Ishikawa (cell line): ENCODE measurements at regions not wholly inside any gene's neighbourhood (a gene's known extent, or its start where the extent isn't known, plus 50 kb on each side); places are given as distances from the start of the nearest gene placed in this dataset.

Experiments used
- CEBPB ChIP-seq: IDR thresholded peaks from 2 replicates; pipeline ENCODE4 v1.6.1; 2012
- CREB1 ChIP-seq: IDR thresholded peaks from 2 replicates; pipeline ENCODE4 v1.6.1; 2012; ENCODE audit warnings: low read depth
- EGR1 ChIP-seq: IDR thresholded peaks from 2 replicates; pipeline ENCODE4 v1.6.1; 2012
- EP300 ChIP-seq: IDR thresholded peaks from 2 replicates; pipeline ENCODE4 v1.6.1; 2012; ENCODE audit warnings: borderline replicate concordance
- FOXM1 ChIP-seq: IDR thresholded peaks from 2 replicates; pipeline ENCODE4 v1.6.1; 2012; ENCODE audit warnings: low read depth, borderline replicate concordance
- MAX ChIP-seq: IDR thresholded peaks from 2 replicates; pipeline ENCODE4 v1.6.1; 2012
- NFIC ChIP-seq: IDR thresholded peaks from 2 replicates; pipeline ENCODE4 v1.6.1; 2012
- RAD21 ChIP-seq: IDR thresholded peaks from 2 replicates; pipeline ENCODE4 v1.6.1; 2012; ENCODE audit warnings: low read depth
- REST ChIP-seq: IDR thresholded peaks from 2 replicates; pipeline ENCODE4 v1.6.1; 2012; ENCODE audit warnings: low read depth, mild to moderate bottlenecking
- TAF1 ChIP-seq: IDR thresholded peaks from 2 replicates; pipeline ENCODE4 v1.6.1; 2012; ENCODE audit warnings: low read depth, mild to moderate bottlenecking
- TCF12 ChIP-seq: IDR thresholded peaks from 2 replicates; pipeline ENCODE4 v1.6.1; 2012; ENCODE audit warnings: low read depth
- TEAD4 ChIP-seq: IDR thresholded peaks from 2 replicates; pipeline ENCODE4 v1.6.1; 2012
- USF1 ChIP-seq: IDR thresholded peaks from 2 replicates; pipeline ENCODE4 v1.6.1; 2012
- YY1 ChIP-seq: IDR thresholded peaks from 2 replicates; pipeline ENCODE4 v1.6.1; 2012; ENCODE audit warnings: low read depth
- ZBTB7A ChIP-seq: IDR thresholded peaks from 2 replicates; pipeline ENCODE4 v1.6.1; 2012; ENCODE audit warnings: low read depth

GRCh38 chr15:39273717-39274411 lies 307.0 kb upstream of the THBS1 start:
- TF ChIP-seq EP300 (no peak), TEAD4 (no peak), USF1 (no peak), NFIC (no peak), FOXM1 (no peak), YY1 (no peak), TCF12 (no peak), ZBTB7A (no peak), EGR1 (no peak), CEBPB (no peak), RAD21 (no peak), CREB1 (no peak), TAF1 (no peak), MAX (no peak), REST (no peak)

GRCh38 chr15:39275066-39275465 lies 305.8 kb upstream of the THBS1 start:
- no peak for TF ChIP-seq TCF12
- no peak for TF ChIP-seq REST
- TF ChIP-seq EP300: no peak
- no peak for TF ChIP-seq EGR1
- TF ChIP-seq TAF1: no peak
- no peak for TF ChIP-seq CREB1
- TF ChIP-seq USF1: no peak
- TF ChIP-seq RAD21: no peak
- no peak for TF ChIP-seq NFIC
- no peak for TF ChIP-seq FOXM1
- TF ChIP-seq TEAD4: no peak

- no peak for TF ChIP-seq EGR1
- no peak for TF ChIP-seq CREB1
- TF ChIP-seq TAF1: no peak
- TF ChIP-seq NFIC: no peak
- TF ChIP-seq ZBTB7A: no peak
- no peak for TF ChIP-seq EP300
- no peak for TF ChIP-seq YY1
- no peak for TF ChIP-seq TEAD4
- TF ChIP-seq USF1: no peak
- no peak for TF ChIP-seq RAD21
- TF ChIP-seq MAX: no peak
- TF ChIP-seq CEBPB: no peak
- TF ChIP-seq TCF12: no peak
Measured at GRCh38 chr15:39279311-39279710, 301.6 kb upstream of the THBS1 start.

- TF ChIP-seq TAF1 (no peak), USF1 (no peak), CREB1 (no peak), ZBTB7A (no peak), MAX (no peak), NFIC (no peak), EGR1 (no peak), CEBPB (no peak), EP300 (no peak), REST (no peak), FOXM1 (no peak), TEAD4 (no peak), TCF12 (no peak), RAD21 (no peak), YY1 (no peak)
Measured at GRCh38 chr15:39281094-39281493, 299.8 kb upstream of the THBS1 start.
